GM18498 (cell line): ENCODE measurements at regions not wholly inside any gene's neighbourhood (a gene's known extent, or its start where the extent isn't known, plus 50 kb on each side); places are given as distances from the start of the nearest gene placed in this dataset.
A peak's percentile ranks its signal among the peaks of the same experiment; 100 is the strongest.

Experiments used
- ATAC-seq: cut with Tn5 transposase; IDR thresholded peaks from one replicate; pipeline ENCODE4 v1.9.1; 2021; ENCODE audit warnings: mild to moderate bottlenecking, moderate library complexity; ENCODE audit not compliant: unreplicated experiment

DNA sequence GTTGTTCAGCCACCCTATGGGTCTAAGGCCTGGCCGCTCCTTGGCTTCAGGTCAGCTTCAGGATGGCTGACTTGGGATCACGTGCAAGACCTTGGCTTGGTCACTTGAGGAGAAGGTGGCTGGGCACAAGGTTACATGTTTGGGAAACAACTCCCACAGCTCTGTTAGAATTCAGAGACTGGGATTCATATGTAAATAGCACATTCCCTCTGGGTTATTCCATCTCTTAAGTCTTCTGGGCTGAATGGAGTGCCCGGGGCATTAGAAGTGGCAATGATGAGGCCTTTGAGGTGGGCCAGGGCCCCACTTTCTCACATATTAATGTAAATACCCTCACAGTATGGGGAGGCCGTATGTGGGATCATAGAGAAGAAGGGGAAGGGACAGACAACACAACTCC lies 150.9 kb downstream of the EFNB2 start:
- ATAC-seq = no peak

DNA sequence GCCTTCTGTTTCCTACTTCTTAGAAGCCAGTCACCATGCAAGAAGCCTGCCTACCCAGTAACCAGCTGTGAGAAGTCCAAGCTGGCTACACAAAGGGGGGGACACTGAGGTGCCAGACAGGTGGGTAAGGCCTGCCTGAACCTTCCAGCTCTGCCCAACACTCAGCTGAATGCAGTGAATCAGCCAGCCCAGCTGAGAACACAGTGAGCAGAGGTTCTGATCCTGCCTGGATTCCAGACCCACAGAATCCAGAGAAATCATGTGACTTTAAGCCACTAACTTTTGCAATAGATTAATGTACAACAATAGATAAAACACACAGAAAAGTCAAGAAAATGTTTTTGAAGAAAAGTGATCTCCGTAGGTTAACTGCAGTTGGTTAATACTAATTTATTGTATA lies 151.7 kb downstream of the EFNB2 start:
- ATAC-seq = no peak

DNA sequence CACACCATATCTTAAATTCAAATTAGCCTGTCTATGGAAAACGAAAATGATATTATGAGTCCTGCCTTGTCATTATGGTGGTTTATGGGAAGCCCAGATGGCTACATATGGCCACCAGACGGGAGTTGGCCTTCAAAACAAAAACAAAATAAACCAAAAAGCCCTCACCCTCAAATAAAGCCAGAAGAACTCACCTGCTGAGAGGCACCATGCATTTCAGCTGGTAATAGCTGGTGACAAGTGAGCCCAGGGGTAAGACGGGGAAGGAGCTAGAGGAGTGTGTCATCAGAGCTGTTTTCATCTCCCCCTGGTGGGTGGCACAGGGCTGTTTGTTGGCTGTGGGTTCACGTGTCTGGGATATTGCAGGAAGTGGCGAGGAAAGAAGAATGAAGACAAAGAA lies 152.9 kb downstream of the EFNB2 start:
- no peak for ATAC-seq

DNA sequence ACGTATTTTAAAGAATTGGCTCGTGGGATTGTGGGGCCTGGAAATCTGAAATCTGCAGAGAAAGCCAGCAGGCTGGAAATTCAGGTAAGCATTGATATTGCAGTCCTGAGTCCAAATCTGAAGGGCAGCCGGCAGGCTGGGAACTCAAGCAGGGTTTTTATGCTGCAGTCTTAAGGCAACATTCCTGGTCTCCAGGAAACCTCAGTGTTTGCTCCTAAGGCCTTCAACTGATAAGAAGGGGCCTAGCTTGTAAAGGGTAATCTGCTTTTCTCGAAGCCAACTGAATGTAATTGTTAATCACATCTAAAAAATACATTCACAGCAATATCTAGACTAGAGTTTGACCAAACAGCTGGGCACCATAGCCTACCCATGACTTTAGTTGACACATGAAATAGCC lies 154.4 kb downstream of the EFNB2 start:
- no peak for ATAC-seq

DNA sequence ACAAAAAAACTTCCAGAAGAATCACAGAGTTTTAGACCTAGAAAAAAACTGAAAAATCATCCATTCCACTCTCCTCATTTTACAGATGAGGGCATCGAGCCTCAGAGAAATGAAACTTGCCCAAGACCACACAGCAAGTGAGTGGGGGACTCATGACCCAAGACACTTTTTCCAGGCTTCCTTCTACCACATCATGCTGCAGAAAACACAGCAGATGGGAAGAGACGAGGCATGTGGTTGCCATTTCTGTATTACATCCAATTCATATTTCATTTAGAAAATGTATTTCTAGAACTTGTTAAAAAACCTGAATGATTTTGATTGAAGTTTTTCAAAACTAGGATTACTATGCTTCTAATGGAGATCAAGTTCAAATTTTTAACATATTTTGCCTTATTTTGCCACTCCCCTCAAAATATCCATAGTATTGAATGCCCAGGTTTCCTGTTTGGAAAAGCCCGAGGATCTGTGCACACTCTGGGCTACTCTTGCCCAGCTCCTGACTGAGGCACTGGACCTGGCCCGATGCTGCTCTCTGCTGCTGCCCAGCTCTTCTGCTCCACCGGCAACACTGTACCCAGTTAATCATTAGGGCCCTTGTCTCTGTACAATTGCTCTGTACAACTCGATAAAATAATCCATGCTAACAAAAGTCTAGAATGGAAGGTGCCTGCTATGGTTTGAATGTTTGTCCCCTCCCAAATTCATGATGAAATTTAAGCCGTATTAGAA lies 157.4 kb downstream of the EFNB2 start:
- no peak for ATAC-seq

DNA sequence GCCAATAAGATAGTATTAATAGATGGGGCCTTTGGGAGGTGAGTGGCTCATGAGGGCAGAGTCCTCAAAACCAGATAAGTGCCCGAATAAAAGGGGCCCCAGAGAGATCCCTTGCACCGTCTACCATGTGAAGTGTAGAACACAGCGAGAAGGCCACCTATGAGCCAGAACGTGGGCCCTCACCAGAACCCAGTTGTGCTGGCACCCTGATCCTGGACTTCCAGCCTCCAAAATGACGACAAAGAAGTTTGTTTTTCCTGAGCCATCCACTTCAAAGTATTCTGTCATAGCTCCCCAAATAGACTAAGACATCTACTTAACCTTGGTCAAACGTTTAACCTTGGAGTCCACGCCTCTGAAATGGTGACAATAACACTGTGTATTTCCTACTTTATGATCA lies 158.1 kb downstream of the EFNB2 start:
- ATAC-seq = no peak

DNA sequence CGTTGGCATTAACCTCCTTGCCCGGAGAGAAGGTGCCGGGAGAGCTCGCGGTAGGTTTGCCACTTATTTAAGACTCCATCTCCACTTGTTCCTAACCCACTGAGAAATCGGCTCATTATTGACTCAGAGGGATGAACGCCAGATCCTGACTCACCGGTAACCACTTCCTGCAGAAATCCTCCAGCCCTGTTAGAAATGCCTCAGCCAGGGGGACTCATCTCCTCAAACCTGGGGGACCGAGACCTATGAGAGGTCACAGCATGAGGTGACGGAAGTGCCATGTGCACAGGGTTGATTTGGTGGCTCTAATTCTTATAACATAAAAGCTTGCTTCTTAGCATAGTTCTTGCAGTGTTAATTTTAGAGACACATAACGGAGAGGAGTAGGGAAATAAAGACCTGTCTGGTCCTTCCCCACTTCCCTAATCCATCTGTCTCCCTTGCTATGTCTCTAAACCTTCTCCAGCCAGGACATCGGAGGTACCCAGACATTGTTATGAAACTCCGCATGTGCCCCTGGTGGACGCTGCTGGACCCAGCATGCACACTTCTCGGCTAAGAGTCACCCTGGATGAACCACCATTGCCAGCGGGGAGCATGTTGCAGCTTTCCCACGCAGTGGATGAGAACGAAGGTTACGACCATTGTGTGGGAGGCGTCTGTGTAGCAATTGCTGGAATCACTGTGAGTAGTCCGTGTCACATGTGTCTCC lies 158.9 kb downstream of the EFNB2 start:
- no peak for ATAC-seq

DNA sequence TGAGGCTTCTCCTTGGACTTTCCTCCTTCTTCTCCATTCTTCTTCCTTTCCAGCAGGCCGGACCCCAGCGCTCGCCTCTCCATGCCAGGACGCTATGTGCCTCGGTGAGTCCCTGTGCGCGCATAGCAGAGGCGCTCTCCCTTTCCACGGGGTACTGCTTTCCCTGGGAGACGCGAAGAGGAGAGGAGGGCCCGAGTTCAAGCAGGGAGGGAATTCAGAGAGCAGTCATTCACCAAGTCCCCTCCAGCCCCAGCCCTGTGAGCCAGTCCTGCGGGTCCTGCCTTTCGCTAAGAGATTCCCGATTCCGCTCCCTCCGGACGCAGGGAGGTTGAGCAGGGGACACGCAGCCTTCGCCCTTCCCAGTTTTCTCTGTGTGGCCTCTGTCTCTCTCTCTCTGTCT lies 160.4 kb downstream of the EFNB2 start:
- ATAC-seq = no peak

DNA sequence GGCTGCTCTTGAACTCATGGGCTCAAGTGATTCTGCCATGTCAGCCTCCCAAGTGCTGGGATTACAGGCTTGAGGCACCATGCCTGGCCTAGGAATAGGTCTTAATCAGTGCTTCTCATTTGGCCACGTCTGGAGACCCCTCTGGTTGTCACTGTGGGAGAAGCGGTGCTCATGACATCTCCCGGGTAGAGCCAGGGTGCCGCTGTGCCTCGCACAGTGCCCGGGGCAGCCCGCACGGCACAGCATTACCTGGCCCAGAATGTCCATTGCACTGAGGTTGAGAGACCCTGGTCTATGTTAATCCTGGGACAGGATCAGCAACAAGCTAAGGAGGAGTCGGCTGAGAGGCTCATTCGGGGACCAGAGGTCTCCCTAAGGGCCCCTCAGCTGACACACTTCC lies 160.8 kb downstream of the EFNB2 start:
- ATAC-seq = no peak

DNA sequence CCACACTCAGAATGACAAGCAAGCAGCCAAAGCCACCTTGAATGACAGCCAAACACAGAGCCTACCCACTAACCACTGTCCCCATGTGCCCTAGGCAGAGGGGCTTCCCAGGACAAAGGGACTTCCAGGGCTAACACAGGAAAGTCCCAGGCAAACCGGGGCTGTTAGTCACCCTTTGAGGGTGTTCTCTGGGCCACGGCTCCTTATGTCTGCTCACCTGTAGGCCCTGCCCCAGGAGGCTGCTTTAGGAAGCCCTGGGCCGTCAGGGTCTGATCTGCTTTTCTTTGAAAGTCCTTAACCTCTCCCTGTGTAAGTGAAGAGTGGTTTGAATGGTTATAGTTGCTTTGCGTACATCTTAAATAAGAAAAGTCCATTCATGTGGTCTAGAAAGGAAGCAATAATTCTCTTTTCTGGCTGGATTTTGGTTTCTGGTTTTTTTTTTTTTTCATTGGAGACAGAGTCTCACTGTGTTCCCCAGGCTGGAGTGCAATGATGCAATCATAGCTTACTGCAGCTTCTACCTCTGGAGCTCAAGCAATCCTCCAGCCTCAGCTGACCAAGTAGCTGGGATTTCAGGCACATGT lies 161.4 kb downstream of the EFNB2 start:
- peak; percentile 72 for ATAC-seq

DNA sequence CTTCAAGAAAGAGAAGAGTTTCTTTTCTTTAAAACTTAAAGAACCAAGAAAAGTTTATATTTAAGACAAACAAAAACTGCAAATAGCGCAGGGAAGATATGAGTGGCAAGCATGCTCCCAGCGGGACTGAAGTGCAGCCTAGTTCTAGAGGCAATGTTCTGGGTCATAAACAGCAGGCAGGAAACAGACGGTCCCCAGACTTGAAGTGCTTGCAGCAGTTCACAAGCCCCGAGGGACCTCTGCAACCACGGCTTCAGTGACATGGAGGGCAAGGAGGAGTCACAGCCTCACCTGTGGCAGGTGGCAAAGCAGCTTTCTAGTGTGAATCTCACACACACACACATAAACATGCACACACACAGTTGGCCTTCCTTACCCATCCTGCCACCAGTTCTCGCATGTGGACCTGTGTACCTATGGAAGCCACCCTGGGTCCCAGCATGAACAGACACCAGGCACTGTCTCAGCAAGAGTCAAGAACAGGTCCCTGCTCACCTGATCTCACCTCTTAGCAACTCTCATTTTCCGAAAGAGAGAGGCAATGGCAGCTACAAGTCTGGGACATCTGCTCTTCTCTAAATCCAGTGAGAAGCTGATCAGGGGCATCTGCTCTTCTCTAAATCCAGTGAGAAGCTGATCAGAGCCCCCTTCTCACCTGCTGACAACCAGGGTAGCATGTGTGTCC lies 162.0 kb downstream of the EFNB2 start:
- peak; percentile 64 for ATAC-seq

DNA sequence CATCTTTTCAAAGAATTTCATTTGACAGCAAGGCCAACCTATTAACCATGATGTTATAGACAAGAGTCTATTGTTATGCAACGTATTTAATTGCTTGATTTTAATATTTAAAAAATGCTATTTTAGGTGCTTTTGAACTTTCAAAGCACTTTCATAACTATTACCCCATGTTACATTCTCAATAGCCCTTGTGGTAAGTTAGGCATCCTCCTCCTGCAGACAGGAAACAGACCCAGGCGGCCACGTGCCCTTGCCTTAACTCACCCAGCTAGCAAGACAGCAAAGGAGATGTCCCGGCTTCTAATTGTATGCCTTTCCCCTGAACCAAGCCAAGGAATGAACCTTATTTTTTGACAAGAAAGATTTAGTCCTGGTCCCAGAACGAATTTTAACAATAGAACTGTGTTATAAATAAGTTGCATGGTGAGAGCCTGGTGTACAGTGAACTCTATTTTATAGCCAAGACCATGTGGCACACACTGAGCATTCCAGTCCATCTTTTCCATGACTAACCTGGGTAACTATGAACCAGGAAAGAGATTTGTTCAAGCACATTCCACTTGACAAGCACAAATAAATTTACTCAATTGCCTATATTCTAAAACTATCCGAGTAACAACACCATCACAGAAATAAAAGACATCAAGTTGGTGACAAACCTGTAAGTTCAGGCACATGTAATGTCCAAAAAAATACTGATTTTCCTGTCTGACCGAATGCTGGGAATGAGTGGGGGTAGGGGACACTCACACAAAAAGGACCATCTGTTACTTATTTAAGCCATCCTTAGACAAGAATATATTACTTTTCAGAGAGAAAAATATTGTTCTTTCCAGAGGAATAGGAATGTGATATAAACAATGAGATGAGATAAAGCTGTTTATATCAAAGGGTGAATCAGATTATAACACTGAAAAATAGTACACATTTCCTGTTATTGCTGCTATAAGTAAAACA lies 163.0 kb downstream of the EFNB2 start:
- peak; percentile 46 for ATAC-seq

DNA sequence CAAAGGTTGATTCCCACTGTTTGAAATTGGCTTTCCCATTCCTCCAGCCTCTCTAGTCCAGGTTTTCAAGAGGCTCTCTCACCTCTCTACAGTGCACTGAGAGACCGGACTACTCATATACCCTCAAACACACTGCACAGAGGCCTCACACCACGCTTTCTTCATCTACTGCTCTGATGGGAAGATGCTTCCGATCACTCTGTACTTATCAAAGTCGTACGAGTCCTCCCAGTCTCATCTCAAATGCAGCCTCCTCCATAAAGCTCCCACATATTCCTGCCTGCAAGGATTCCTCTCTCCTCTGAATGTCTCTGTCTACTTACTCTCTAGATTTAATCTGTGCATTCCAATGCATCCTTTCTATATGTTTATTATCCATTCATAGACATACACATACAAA lies 164.4 kb downstream of the EFNB2 start:
- no peak for ATAC-seq

DNA sequence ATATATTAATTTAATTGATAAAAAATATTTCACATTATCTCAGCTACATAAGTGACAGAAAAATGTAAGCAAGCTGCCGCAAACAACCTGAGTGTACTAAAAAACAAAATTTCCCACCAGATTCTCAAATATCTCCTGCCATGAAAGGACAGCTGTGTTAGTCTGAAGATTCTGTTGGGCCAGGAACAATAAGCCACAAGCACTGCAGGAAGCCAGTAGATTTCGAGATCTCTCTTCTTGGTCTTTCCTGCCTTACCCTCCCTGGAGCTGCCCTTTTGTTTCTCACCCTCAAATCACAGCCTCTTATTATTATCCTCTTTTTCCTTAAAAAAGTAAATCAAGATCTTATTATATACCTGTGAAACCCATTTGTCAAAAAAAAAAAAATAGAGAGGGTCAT lies 165.6 kb downstream of the EFNB2 start:
- no peak for ATAC-seq

DNA sequence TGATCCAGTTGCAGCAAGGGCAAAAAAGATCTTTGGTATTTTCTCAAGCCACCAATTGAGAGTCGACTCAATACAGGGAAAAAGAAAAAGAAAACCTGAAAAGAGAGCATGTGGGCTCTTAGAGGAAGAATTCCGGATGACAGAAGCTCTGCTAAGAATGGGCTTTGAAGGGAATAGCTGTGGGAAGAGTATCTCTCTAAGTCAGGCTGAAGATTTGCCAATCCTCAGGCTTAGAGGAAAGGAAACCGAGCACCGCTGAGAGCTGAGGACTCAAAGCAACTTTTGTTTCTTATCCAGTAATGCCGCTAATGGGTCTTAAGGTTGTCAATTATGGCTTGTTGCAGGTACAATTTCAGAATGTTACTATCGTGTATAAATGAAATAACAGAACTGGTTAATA lies 166.4 kb downstream of the EFNB2 start:
- ATAC-seq = no peak

DNA sequence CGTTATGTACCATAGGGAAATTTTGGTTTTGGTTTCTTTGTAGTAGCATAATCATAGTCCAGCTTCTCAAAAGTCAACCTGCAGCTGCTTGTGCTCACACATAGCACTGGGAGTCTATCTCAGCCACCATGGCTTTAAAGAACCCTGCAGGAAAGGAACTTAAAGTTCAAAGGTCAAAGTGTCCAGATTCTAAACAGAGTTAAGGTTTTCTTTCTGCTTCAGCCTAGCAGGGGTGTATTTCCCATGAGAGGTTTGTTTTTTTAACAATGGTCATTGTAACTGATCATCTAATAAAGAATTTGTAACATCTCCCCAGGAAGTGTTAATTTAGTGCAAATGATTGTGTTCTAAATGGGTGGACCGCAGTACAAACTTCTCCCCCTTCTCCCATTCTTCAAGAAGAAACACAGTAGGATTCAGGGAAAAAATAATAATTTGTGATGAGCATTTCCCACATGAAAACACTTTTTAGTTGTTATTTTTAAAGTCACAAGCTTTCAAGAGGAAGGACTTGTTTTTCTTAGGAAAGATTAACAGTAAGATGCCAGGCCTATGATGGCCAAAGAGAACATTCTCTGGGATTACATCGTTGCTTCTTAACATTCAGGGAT lies 168.0 kb downstream of the EFNB2 start:
- no peak for ATAC-seq

DNA sequence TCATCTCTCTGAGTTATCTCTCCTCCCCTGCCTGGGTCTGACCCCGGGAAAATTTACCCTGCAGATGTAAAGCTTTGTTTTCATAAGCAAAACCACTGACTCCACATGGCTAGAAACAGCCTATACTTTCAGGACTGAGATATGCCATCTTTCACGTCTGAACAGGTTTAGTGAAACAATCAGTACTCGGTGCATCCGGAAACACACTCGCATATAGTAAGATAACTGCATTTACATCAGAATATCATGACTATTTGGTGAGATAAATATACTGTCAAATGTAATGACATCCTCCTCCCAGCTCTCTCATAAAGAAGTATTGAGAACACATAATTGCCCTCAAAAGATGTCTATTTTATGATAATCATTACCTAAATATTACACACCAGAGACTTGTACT lies 172.8 kb downstream of the EFNB2 start:
- ATAC-seq = no peak

DNA sequence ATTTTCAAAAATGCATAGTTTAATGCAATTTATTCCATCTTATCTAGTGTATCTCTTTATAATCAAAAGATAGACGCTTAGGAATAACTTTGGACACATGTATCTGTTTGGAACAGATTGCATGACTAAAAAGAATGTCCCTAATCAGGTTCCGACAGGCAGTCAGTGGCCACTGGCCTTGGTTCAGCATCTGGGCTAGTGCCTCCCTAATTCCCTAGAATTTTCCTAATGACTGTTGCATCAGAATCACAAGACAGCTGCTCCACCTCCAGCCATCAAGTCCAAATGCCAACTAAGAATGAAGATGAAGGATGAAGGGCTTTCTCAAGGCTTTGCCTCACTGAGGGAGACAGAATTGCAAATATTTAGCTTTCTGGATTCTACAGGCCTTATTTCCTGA lies 173.8 kb downstream of the EFNB2 start:
- no peak for ATAC-seq

DNA sequence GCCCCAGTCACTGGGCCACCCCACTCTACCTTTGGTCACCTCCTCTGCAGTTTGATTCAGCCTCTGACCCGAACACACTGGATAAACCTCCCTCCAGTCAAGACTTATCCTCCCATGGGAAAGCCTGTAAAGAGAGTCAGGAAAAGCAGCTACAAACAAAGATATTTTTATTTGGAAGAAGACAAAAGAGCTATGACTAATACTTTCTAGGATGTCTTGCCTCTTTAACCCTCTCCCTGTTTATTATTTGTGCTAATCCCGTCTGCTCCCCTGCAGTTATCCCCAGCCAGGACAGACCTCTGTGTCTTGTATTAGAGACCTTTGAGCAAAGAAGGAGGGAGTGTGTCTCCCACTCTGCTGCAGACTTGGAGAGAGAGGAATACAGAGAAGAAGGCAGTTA lies 178.3 kb downstream of the EFNB2 start:
- ATAC-seq = no peak

DNA sequence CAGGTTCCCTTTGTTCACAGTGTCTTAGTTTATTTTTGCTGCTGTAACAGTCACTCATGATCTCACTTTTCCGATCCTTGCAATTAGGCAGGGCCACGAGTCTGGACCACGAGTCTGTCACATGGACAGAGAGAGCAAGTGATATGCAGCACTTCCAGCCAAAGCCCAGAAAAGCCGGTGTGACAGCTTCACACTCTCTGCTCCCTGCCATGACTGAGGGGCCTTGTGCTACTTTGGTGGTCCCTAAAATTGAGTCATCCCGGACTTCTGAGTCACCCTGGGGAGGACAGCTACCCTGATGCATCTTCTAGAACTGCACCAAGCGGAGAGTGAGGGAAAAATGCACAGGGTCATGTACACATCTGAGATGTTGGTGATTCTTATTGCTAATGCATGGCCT lies 179.6 kb downstream of the EFNB2 start:
- ATAC-seq = no peak
